DOHH2 (cell line): ENCODE measurements at regions not wholly inside any gene's neighbourhood (a gene's known extent, or its start where the extent isn't known, plus 50 kb on each side); places are given as distances from the start of the nearest gene placed in this dataset.

Experiments used
- CTCF ChIP-seq: fragments of 200-600 bp; sonication (generic); IDR thresholded peaks from one replicate; pipeline ENCODE4 v1.5.1; 2014; ENCODE audit warnings: antibody characterized with exemption, mild to moderate bottlenecking, low read depth, low read length; ENCODE audit not compliant: poor library complexity, severe bottlenecking
- EZH2phosphoT487 ChIP-seq: fragments of 200-600 bp; sonication (generic); IDR thresholded peaks from 2 replicates; pipeline ENCODE4 v1.6.1; 2017; ENCODE audit warnings: borderline replicate concordance, mild to moderate bottlenecking, antibody characterized with exemption, low read length, moderate library complexity, mixed read lengths

GRCh38 chr3:101077361-101078011 lies 84.3 kb upstream of the ABI3BP start:
- TF ChIP-seq CTCF (no peak), EZH2phosphoT487 (no peak)
